ENCODE measurements at regions not wholly inside any gene's neighbourhood (a gene's known extent, or its start where the extent isn't known, plus 50 kb on each side); places are given as distances from the start of the nearest gene placed in this dataset.

- Histone ChIP-seq H3K9me3 (ENCODE audit: control insufficient read depth, insufficient read depth, low read depth, low read length) (no peaks in the 10 kb centered on the region), H3K4me3 (ENCODE audit: low read depth, low read length) (no peak overlapping the region), H3K36me3 (ENCODE audit: control insufficient read depth in 2 of 2, insufficient read depth in 1 of 2, low read length in 2 of 2) (no peaks in the 10 kb centered on the region), H3K4me1 (ENCODE audit: control insufficient read depth, insufficient read depth, low read length) (no peaks in the 10 kb centered on the region), H3K27ac (ENCODE audit: extremely low read depth, low read depth, low read length) (no peak overlapping the region)
- ChIA-PET POLR2A (no interaction called here), CTCF (no interaction called here)
- TF ChIP-seq ZNF280C (tag by site-specific recombination; IDR thresholded peaks at IDR 0.05) (no peak), ZNF292 (tag by site-specific recombination; IDR thresholded peaks at IDR 0.05; ENCODE audit: borderline replicate concordance, low read depth) (no peak), ZNF561 (tag by site-specific recombination; IDR thresholded peaks at IDR 0.05; ENCODE audit: borderline replicate concordance) (no peak), ZNF677 (tag by site-specific recombination; IDR thresholded peaks at IDR 0.05) (no peak), ZBTB8A (tag by site-specific recombination; IDR thresholded peaks at IDR 0.05) (no peak), ZNF391 (tag by site-specific recombination; IDR thresholded peaks at IDR 0.05; ENCODE audit: borderline replicate concordance, low read depth) (no peak), ZNF518A (tag by site-specific recombination; conservative IDR thresholded peaks at IDR 0.05; ENCODE audit: low read depth) (no peak), ZNF701 (tag by site-specific recombination; IDR thresholded peaks at IDR 0.05) (no peak), ZNF426 (tag by site-specific recombination; IDR thresholded peaks at IDR 0.05) (no peak), ZFP41 (tag by site-specific recombination; IDR thresholded peaks at IDR 0.05; ENCODE audit: borderline replicate concordance) (no peak), ZNF645 (tag by site-specific recombination; IDR thresholded peaks at IDR 0.05) (no peak)
These were observed 1080.2 kb downstream of the SUCLG1 start for GRCh38 chr2:83378921-83379320.

GRCh38 chr2:83376731-83377130, 1082.3 kb downstream of the SUCLG1 start:
- CTCF ChIA-PET, result no interaction called here
- TF ChIP-seq MZF1 (tag by site-specific recombination; IDR thresholded peaks at IDR 0.05; ENCODE audit: borderline replicate concordance), result no peak
- no peak for TF ChIP-seq ZNF133 (tag by site-specific recombination; IDR thresholded peaks at IDR 0.05)
- no peak for TF ChIP-seq ZNF335 (tag by site-specific recombination; conservative IDR thresholded peaks at IDR 0.05)
- TF ChIP-seq ZNF26 (tag by site-specific recombination; IDR thresholded peaks at IDR 0.05), result no peak
- no peak for TF ChIP-seq ZNF660 (tag by site-specific recombination; IDR thresholded peaks at IDR 0.05)
- no peak for TF ChIP-seq KLF9 (tag by site-specific recombination; IDR thresholded peaks at IDR 0.05; ENCODE audit: low read depth)
- TF ChIP-seq ZNF692 (tag by site-specific recombination; IDR thresholded peaks at IDR 0.05), result no peak
- TF ChIP-seq BCL11A (tag by site-specific recombination; IDR thresholded peaks at IDR 0.05; ENCODE audit: low read depth), result no peak
- no peak for TF ChIP-seq ZNF132 (tag by site-specific recombination; IDR thresholded peaks at IDR 0.05; ENCODE audit: borderline replicate concordance)
- no peak for TF ChIP-seq ZNF16 (tag by site-specific recombination; IDR thresholded peaks at IDR 0.05; ENCODE audit: low read depth)
- TF ChIP-seq WT1 (tag by site-specific recombination; IDR thresholded peaks at IDR 0.05), result no peak
- TF ChIP-seq SCRT2 (tag by site-specific recombination; IDR thresholded peaks at IDR 0.05), result no peak
- no peak for TF ChIP-seq ZNF19 (tag by site-specific recombination; IDR thresholded peaks at IDR 0.05; ENCODE audit: low read depth)
- TF ChIP-seq REPIN1 (tag by site-specific recombination; IDR thresholded peaks at IDR 0.05; ENCODE audit: low read depth), result no peak

More at GRCh38 chr2:83376731-83377130, 1082.3 kb downstream of the SUCLG1 start:
- no peaks in the 10 kb centered on the region for H3K4me1 ChIP-seq (ENCODE audit: control insufficient read depth, insufficient read depth, low read length)
- POLR2A ChIA-PET, result no interaction called here
- no peaks in the 10 kb centered on the region for H3K36me3 ChIP-seq (ENCODE audit: control insufficient read depth in 2 of 2, insufficient read depth in 1 of 2, low read length in 2 of 2)
- H3K9me3 ChIP-seq (ENCODE audit: control insufficient read depth, insufficient read depth, low read depth, low read length), result no peaks in the 10 kb centered on the region
- no peak overlapping the region for H3K27ac ChIP-seq (ENCODE audit: extremely low read depth, low read depth, low read length)
- no peak overlapping the region for H3K4me3 ChIP-seq (ENCODE audit: low read depth, low read length)

Measured in HEK293 (cell line).